ENCODE measurements at regions not wholly inside any gene's neighbourhood (a gene's known extent, or its start where the extent isn't known, plus 50 kb on each side); places are given as distances from the start of the nearest gene placed in this dataset.

DNA sequence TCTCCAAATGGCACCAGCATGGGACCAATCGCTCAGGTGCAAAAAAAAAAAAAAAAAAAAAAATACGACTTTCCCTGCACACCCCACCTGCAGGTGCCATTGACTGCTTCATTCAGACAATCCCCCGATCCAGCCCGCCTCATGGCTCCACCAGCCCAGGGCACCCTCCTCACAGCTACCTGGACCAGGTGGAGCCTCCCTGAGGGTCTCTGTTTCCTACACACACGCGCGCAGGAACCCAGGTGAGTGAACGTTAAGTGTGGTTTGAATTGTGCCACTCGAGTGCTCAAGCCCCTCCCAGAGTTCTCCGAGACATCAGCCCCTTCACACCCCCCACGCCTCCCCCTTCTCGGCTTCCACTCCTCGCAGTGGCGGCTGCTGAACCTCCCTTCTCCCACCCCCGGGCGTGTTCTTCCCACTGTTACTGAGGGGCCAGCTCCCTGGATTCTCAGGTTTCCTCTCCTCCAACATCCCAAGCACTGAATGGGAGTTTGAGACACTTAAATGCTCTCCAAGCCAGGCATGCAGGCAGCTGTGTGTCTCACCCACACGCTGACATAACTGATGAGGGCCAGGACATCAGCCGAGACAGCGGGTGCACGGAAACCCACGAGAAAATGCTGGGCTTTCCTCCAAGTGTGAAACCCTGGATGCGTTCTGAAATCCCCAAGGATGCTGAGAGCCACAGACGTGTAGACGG lies 88.8 kb upstream of the SNTG2 start:
- no peak overlapping the region for H3K4me3 ChIP-seq (ENCODE audit: low read depth, low read length)
- DNase-seq (ENCODE audit: low read depth), result no peak
- TF ChIP-seq, protein P1, sequence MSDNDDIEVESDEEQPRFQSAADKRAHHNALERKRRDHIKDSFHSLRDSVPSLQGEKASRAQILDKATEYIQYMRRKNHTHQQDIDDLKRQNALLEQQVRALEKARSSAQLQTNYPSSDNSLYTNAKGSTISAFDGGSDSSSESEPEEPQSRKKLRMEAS (IDR thresholded peaks at IDR 0.05; ENCODE audit: low read depth, low read length), result no peak
- TF ChIP-seq POLR2A (IDR thresholded peaks at IDR 0.05; ENCODE audit: extremely low read depth, insufficient read length) (no peak), MYC (IDR thresholded peaks at IDR 0.05; ENCODE audit: low read depth, low read length) (no peak)
- TF ChIP-seq, protein P2, sequence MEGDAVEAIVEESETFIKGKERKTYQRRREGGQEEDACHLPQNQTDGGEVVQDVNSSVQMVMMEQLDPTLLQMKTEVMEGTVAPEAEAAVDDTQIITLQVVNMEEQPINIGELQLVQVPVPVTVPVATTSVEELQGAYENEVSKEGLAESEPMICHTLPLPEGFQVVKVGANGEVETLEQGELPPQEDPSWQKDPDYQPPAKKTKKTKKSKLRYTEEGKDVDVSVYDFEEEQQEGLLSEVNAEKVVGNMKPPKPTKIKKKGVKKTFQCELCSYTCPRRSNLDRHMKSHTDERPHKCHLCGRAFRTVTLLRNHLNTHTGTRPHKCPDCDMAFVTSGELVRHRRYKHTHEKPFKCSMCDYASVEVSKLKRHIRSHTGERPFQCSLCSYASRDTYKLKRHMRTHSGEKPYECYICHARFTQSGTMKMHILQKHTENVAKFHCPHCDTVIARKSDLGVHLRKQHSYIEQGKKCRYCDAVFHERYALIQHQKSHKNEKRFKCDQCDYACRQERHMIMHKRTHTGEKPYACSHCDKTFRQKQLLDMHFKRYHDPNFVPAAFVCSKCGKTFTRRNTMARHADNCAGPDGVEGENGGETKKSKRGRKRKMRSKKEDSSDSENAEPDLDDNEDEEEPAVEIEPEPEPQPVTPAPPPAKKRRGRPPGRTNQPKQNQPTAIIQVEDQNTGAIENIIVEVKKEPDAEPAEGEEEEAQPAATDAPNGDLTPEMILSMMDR (IDR thresholded peaks at IDR 0.05; ENCODE audit: low read depth, low read length), result no peak

DNA sequence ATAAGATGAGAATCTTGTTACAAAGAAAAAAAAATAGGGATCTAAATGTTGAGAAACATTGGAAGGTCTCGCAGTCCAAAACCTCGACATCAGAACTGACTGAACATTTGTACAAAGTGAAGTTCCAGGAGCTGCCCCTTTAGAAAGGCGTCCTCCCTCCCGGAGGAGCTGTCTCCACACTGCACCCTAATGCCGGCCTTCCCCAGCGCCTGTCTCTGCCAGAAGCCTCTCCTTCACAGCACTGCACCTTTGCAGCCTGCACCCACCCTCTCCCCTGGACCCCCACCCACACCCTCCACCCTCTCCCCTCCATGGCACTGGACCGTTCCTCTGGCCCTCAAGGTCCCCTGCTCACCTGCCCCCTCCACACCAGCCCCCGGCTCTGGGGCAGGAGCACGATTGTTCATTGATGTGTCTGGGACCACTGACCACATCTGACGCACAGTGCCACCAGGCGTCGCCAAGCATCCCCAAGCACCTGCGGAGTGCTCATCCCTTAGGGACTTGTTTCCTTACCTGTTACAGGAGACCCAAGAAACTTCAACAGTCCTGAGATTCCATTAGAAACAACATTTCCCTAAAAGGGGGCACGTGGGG lies 90.3 kb upstream of the SNTG2 start:
- TF ChIP-seq, protein P2 (IDR thresholded peaks at IDR 0.05; ENCODE audit: low read depth, low read length), result no peak
- no peak for TF ChIP-seq MYC (IDR thresholded peaks at IDR 0.05; ENCODE audit: low read depth, low read length)
- TF ChIP-seq, protein P1 (IDR thresholded peaks at IDR 0.05; ENCODE audit: low read depth, low read length), result no peak
- TF ChIP-seq POLR2A (IDR thresholded peaks at IDR 0.05; ENCODE audit: extremely low read depth, insufficient read length), result no peak
- DNase-seq (ENCODE audit: low read depth), result no peak
- H3K4me3 ChIP-seq (ENCODE audit: low read depth, low read length), result no peak overlapping the region

DNA sequence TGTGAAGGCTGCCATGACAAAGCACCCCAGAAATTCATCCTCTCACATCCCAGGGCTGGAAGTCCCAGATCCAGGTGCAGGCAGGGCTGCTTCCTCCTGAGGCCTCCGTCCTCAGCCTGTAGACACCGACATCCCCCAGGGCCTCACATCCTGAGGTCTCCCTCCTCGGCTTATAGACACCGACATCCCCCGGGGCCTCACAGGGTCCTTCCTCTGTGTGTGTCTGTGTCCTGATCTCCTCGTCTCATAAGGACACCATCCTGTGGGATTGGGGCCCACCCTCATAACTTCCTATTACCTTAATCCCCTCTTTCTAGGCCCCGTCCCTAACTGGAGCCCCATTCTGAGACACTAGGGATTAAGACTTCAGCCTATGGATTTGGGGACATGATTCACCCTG lies 92.0 kb upstream of the SNTG2 start:
- TF ChIP-seq, protein P1 (IDR thresholded peaks at IDR 0.05; ENCODE audit: low read depth, low read length), result no peak
- TF ChIP-seq POLR2A (IDR thresholded peaks at IDR 0.05; ENCODE audit: extremely low read depth, insufficient read length), result no peak
- TF ChIP-seq, protein P2 (IDR thresholded peaks at IDR 0.05; ENCODE audit: low read depth, low read length), result no peak
- no peak for TF ChIP-seq MYC (IDR thresholded peaks at IDR 0.05; ENCODE audit: low read depth, low read length)
- DNase-seq (ENCODE audit: low read depth), result no peak
- H3K4me3 ChIP-seq (ENCODE audit: low read depth, low read length), result no peak overlapping the region

DNA sequence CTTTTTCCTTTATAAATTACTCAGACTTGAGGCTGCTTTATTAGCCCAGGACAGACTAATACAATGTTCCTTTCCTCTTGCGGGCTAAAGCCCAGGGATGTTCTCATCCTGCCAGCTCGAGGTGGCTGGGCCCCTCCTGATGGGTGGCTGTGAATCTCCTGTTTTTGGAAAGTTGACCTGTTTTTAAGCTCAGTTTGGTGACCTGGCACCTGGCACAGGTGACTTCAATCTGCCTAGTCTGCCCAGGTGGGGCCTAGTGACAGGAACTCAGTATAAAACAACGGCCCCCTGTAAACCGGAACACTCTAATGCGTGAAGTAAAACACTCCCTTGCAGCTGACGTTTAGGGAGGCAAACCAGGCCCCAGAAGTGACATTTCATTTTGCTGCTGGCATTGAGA lies 92.7 kb upstream of the SNTG2 start:
- DNase-seq (ENCODE audit: low read depth), result no peak
- H3K4me3 ChIP-seq (ENCODE audit: low read depth, low read length), result no peak overlapping the region
- TF ChIP-seq POLR2A (IDR thresholded peaks at IDR 0.05; ENCODE audit: extremely low read depth, insufficient read length) (no peak), MYC (IDR thresholded peaks at IDR 0.05; ENCODE audit: low read depth, low read length) (no peak)
- TF ChIP-seq, protein P1 (IDR thresholded peaks at IDR 0.05; ENCODE audit: low read depth, low read length), result no peak
- TF ChIP-seq, protein P2 (IDR thresholded peaks at IDR 0.05; ENCODE audit: low read depth, low read length), result no peak

DNA sequence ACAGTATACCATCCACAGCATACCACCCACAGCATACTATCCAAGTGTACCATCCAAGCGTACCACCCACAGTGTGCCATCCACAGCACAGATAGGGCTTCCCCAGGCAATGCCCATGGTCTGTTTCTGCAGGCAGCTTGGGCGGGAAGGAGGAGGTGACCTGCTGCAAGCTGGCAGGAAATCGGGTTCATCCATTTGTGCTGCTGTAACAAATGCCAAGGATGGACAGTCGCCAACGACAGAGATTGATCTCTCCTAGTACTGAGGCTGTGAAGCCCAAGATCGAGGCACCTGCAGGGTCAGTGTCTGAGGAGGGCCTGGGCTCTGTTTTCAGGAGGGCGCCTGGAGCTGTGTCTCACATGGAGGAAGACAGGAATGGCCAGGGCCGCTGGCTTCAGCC lies 93.6 kb upstream of the SNTG2 start:
- DNase-seq (ENCODE audit: low read depth), result no peak
- no peak overlapping the region for H3K4me3 ChIP-seq (ENCODE audit: low read depth, low read length)

More for the DNA sequence above, 93.6 kb upstream of the SNTG2 start:
- TF ChIP-seq POLR2A (IDR thresholded peaks at IDR 0.05; ENCODE audit: extremely low read depth, insufficient read length), result no peak
- TF ChIP-seq, protein P2 (IDR thresholded peaks at IDR 0.05; ENCODE audit: low read depth, low read length), result no peak
- TF ChIP-seq, protein P1 (IDR thresholded peaks at IDR 0.05; ENCODE audit: low read depth, low read length), result no peak
- TF ChIP-seq MYC (IDR thresholded peaks at IDR 0.05; ENCODE audit: low read depth, low read length), result no peak

Measured in NB4 (cell line).